MM.1S (cell line): ENCODE measurements at regions not wholly inside any gene's neighbourhood (a gene's known extent, or its start where the extent isn't known, plus 50 kb on each side); places are given as distances from the start of the nearest gene placed in this dataset.
"Not testable (repeated sequence)": the region's sequence is repeated elsewhere in the genome, so short reads cannot be mapped to it uniquely, and the experiment has no call there.

Experiments used
- EZH2 ChIP-seq: fragments of 300-600 bp; sonication (generic); optimal IDR thresholded peaks from 2 replicates; pipeline ENCODE3; 2017; ENCODE audit warnings: low read depth, mild to moderate bottlenecking, antibody characterized with exemption, low read length, mixed read lengths
- EZH2phosphoT487 ChIP-seq: fragments of 300-600 bp; sonication (generic); IDR thresholded peaks from 2 replicates; pipeline ENCODE4 v1.6.1; 2018; ENCODE audit warnings: antibody characterized with exemption, low read length
- TF ChIP-seq, protein P1 (sequence below): fragments of 300-600 bp; sonication (generic); IDR thresholded peaks from 2 replicates; pipeline ENCODE4 v1.5.1; 2016; ENCODE audit warnings: antibody characterized with exemption, low read length, mixed read lengths

DNA sequence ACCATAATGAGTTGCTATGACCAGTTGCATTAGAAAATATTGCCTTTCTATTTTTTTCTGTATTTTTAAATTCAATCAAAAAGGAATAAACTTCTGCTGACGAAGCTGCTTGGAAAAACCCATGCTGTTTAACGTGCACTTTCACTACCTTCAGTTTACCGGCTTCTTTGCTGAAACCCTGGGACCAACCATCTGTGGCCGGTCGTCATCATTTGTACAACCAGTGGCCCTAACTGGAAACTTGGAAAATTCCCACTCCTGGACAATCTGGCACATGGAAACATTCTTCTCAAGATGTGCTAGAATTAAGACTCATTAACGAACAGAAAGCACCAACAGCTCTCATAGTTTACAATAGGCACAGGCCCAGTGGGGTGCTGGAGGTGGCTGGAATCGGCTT lies 210.3 kb downstream of the RTP5 start:
- not testable (repeated sequence) for TF ChIP-seq EZH2phosphoT487, EZH2
- TF ChIP-seq, protein P1, sequence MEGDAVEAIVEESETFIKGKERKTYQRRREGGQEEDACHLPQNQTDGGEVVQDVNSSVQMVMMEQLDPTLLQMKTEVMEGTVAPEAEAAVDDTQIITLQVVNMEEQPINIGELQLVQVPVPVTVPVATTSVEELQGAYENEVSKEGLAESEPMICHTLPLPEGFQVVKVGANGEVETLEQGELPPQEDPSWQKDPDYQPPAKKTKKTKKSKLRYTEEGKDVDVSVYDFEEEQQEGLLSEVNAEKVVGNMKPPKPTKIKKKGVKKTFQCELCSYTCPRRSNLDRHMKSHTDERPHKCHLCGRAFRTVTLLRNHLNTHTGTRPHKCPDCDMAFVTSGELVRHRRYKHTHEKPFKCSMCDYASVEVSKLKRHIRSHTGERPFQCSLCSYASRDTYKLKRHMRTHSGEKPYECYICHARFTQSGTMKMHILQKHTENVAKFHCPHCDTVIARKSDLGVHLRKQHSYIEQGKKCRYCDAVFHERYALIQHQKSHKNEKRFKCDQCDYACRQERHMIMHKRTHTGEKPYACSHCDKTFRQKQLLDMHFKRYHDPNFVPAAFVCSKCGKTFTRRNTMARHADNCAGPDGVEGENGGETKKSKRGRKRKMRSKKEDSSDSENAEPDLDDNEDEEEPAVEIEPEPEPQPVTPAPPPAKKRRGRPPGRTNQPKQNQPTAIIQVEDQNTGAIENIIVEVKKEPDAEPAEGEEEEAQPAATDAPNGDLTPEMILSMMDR = not testable (repeated sequence)
